IPS DF 19.7 (cell line): ENCODE measurements at regions not wholly inside any gene's neighbourhood (a gene's known extent, or its start where the extent isn't known, plus 50 kb on each side); places are given as distances from the start of the nearest gene placed in this dataset.
"Not testable (repeated sequence)": the region's sequence is repeated elsewhere in the genome, so short reads cannot be mapped to it uniquely, and the experiment has no call there.

ENCODE experiments used
- DNase-seq: peaks from one replicate; pipeline ENCODE4 v3.0.0-alpha.2; 2013; ENCODE audit warnings: low read depth, low spot score

- DNase-seq: no peak
Observed at GRCh38 chr14:87632796-87633195, 360.2 kb downstream of the GALC start.

DNA sequence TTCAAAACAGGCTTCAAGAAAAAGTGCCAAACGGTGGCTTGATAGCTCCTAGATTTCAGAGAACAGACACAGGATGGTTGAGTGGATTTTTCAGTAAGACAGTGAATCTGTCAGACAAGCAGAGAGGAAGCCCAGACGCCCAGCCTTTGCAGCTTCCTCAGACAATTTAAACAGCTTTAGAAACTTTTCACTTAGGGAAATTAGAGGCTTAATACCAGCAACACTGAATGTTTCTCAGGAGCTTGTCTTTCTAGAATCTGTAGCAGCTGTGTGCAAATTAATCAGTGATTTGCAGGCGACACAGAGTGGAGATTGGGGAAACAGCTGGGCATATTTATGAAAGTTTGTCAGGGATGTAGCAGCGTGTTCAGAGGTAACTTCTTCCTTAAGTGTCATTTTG is 362.1 kb downstream of the GALC start:
- DNase-seq: no peak

DNA sequence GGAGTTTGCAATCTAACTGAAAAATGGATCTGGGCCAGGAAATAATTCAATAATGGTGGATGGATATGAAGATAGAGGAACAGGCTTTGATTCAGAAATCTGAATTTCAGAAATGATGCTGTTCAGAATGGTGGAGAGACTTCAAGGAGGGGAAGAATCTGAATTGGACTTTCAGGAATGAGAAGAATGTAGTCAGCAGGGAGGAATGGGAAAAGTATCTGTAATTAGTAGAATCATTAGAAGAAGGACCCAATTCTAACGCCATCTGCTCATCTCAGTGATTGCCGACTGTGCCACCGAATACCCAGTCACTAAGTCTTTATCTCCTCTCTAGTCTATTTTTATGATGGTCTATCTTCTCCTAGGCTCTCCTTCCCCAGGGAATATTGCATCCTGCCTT is 363.2 kb downstream of the GALC start:
- DNase-seq: no peak

DNA sequence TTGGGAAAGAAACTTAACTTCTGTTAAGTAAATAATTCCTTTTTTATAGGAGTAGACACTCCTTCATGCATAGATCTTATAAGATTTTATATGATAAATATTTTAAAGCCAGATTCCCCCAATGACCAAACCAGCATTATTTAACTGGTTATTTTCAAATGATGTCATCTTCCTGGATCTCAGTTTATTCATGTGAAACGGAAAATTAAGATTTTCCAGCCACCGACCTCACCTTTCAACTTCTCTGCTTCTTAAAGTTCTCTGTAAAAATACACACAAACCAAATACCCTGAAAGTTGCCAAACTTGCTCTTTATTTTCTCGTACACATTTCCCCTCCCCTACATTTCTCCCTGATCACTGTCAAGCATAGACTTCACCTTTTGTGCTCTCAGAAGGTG is 364.2 kb downstream of the GALC start:
- no peak for DNase-seq

- DNase-seq: no peak
Observed at GRCh38 chr14:87628129-87628528, 364.9 kb downstream of the GALC start.

DNA sequence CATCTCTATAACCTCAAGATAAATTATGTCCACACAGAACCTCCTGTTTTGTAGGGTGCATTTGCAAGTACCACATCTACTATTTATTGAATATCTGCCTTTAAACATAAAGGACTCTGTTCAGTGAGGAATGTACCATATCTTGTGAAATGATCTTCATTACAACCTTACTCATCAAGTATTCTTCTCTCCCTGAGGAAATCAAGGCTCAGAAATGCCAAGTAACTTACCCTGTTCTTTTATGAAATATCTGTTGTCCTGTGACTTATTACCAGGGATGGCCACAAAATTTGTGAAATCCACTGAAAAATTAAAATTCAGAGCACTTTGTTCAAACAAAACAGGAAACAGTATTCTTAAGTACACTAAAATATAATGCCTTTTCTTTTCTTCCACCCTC is 366.7 kb downstream of the GALC start:
- DNase-seq: no peak

DNA sequence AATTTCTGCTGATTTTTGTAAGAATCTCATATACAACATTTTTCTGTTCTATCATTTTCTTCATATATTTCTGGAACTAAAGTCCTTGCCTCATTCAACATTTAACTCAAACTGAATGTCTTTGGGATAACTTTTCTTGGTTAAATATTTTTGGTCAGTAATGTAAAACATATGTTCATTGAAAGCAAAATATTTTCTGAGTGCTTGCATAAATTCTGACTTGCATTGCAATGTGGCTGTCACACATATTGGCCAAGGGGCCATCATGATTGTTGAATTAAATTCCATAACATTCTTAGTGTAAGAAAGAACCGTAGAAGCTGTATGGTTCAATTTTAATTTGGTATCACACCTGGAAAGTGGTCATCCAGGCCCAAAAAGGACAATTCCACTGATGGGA is 369.4 kb downstream of the GALC start:
- no peak for DNase-seq

GRCh38 chr14:87617079-87617478 is 375.9 kb downstream of the GALC start:
- DNase-seq: no peak

GRCh38 chr14:87615822-87616679 is 376.9 kb downstream of the GALC start:
- no peak for DNase-seq

GRCh38 chr14:87615047-87615446 is 377.9 kb downstream of the GALC start:
- DNase-seq: no peak

- DNase-seq: no peak
Observed at GRCh38 chr14:87613881-87614280, 379.1 kb downstream of the GALC start.

- DNase-seq: not testable (repeated sequence)
Observed at GRCh38 chr14:87607056-87607455, 385.9 kb downstream of the GALC start.

GRCh38 chr14:87601036-87601435 is 391.9 kb downstream of the GALC start:
- no peak for DNase-seq

GRCh38 chr14:87600240-87600639 is 392.7 kb downstream of the GALC start:
- DNase-seq: no peak

DNA sequence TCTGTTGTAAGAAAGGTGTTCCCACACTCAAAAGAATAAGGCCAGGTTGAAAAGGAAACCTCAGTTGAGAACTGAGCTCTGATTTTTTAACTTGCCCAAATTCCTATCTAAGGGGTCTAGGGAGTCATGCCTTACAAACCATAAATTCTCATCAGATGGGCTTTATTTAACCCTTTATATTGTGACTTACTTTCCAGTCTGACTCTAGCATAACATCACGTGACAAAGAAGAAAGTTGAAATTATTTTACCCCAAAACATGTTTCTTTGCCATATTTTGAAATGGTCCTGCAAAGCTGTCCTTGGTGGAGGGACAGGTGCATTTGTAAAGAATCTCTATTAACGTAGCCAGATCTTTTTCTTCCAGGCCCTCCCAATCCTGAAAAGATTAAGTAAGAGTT is 411.7 kb downstream of the GALC start:
- no peak for DNase-seq

GRCh38 chr14:87579036-87579435 is 413.9 kb downstream of the GALC start:
- no peak for DNase-seq

DNA sequence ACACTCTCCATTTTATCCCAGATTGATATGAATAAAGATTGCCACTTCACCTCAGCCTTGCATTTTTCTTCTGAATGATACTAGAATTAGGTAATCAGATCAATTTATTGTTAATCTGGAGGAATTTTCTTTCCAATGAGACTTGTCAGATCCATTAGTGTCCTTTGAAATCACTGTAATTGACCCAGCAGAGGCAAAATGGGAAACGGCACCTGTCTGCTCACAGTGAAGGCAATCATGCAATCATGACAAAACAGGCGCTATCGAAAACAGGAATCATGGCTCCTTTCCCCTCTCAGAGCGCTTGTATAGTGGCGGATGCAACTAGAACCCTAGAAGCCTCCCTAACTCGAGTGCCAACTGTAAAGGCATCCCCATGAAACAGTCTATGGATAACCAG is 417.6 kb downstream of the GALC start:
- DNase-seq: no peak

DNA sequence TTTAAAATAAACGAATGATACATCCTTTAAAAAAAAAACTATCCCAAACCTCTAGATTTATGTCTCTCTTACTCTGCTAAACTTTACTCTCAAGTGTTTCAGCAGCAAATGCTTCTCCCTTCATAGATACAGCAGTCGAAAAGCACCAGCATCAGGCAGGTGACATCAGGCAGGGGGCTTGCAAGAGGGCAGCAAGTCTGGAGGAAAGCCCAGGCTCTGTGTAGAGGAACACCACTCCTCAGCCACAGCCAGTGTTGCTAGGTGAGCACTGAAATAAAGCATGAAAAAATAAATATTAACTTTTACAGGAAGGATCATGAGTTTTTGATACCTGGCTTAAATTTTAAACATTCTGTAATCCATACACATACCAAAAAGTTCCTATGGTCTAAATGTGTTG is 419.4 kb downstream of the GALC start:
- no peak for DNase-seq

DNA sequence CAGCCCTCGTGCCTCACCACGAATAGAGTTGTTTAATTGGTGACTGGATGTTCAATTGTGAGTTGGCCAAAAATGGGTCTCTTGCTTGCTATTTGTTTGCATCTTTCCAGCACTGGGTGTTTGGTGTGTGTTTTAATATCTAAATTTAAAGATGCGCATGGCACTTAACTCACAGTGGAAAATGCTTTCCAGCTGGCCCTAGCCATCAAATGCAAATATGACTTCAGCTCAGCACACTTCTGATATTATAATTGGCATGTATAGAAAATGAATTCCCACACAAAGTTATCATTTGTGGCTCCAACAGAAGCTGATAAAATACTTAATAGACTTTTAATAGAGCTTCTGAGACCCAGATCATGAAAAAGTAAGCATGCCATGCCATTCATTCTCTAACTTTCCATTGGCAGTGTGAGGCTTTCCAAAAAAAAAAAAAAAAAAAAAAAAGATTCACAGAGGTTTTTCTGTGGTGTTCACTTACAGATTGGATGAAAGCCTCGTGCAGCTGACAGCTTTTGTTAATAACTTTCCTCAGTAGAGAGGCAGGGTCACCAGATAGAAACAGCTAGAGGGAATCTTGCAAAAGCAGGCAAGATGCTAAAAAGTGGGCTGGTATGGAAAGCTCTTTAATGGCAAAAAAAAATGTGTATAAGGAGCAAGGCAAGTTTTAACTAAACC is 425.2 kb downstream of the GALC start:
- no peak for DNase-seq

- DNase-seq: no peak
Observed at GRCh38 chr14:87566991-87567390, 426.0 kb downstream of the GALC start.

GRCh38 chr14:87547536-87547935 is 445.4 kb downstream of the GALC start:
- DNase-seq: no peak

GRCh38 chr14:87542288-87542687 is 450.7 kb downstream of the GALC start:
- DNase-seq: no peak

GRCh38 chr14:87540339-87540738 is 452.6 kb downstream of the GALC start:
- DNase-seq: no peak
